ENCODE measurements at regions not wholly inside any gene's neighbourhood (a gene's known extent, or its start where the extent isn't known, plus 50 kb on each side); places are given as distances from the start of the nearest gene placed in this dataset.
"Not testable (repeated sequence)": the region's sequence is repeated elsewhere in the genome, so short reads cannot be mapped to it uniquely, and the experiment has no call there.

GRCh38 chr3:26091096-26091495 lies 301.2 kb downstream of the OXSM start:
- Mint-ChIP-seq H3K9me3 (peaks cover 44% of the 10 kb centered on the region), H3K4me3 (ENCODE audit: low read depth) (no peak overlapping the region), H3K27me3 (ENCODE audit: low read depth) (no peaks in the 10 kb centered on the region), H3K27ac (no peak overlapping the region), H3K36me3 (ENCODE audit: low read depth) (no peaks in the 10 kb centered on the region), H3K4me1 (ENCODE audit: low read depth) (no peaks in the 10 kb centered on the region)
- DNase-seq (ENCODE audit: low spot score): no peak
- intact Hi-C loops (cut with micrococcal nuclease): no loop called here

GRCh38 chr3:26091626-26092025 lies 301.7 kb downstream of the OXSM start:
- no peak for DNase-seq (ENCODE audit: low spot score)
- intact Hi-C loops (cut with micrococcal nuclease): no loop called here
- H3K36me3 Mint-ChIP-seq (ENCODE audit: low read depth): no peaks in the 10 kb centered on the region
- no peak overlapping the region for H3K4me3 Mint-ChIP-seq (ENCODE audit: low read depth)
- H3K4me1 Mint-ChIP-seq (ENCODE audit: low read depth): no peaks in the 10 kb centered on the region
- peaks cover 39% of the 10 kb centered on the region for H3K9me3 Mint-ChIP-seq
- H3K27ac Mint-ChIP-seq: no peak overlapping the region
- no peaks in the 10 kb centered on the region for H3K27me3 Mint-ChIP-seq (ENCODE audit: low read depth)

GRCh38 chr3:26097111-26097510 lies 307.2 kb downstream of the OXSM start:
- intact Hi-C loops (cut with micrococcal nuclease); H3K4me1 Mint-ChIP-seq (ENCODE audit: low read depth); H3K36me3 Mint-ChIP-seq (ENCODE audit: low read depth); H3K4me3 Mint-ChIP-seq (ENCODE audit: low read depth); H3K27ac Mint-ChIP-seq; H3K27me3 Mint-ChIP-seq (ENCODE audit: low read depth); DNase-seq (ENCODE audit: low spot score): not testable (repeated sequence)
- H3K9me3 Mint-ChIP-seq: peaks cover 34% of the 10 kb centered on the region

GRCh38 chr3:26099692-26100091 lies 309.8 kb downstream of the OXSM start:
- Mint-ChIP-seq H3K4me3 (ENCODE audit: low read depth) (no peak overlapping the region), H3K4me1 (ENCODE audit: low read depth) (no peaks in the 10 kb centered on the region), H3K36me3 (ENCODE audit: low read depth) (no peaks in the 10 kb centered on the region), H3K27me3 (ENCODE audit: low read depth) (no peaks in the 10 kb centered on the region), H3K9me3 (peaks cover 29% of the 10 kb centered on the region), H3K27ac (no peak overlapping the region)
- intact Hi-C loops (cut with micrococcal nuclease): no loop called here
- DNase-seq (ENCODE audit: low spot score): no peak

GRCh38 chr3:26100176-26100575 lies 310.3 kb downstream of the OXSM start:
- intact Hi-C loops (cut with micrococcal nuclease): no loop called here
- Mint-ChIP-seq H3K4me3 (ENCODE audit: low read depth) (no peak overlapping the region), H3K27me3 (ENCODE audit: low read depth) (no peaks in the 10 kb centered on the region), H3K9me3 (peaks cover 26% of the 10 kb centered on the region), H3K36me3 (ENCODE audit: low read depth) (no peaks in the 10 kb centered on the region), H3K27ac (no peak overlapping the region), H3K4me1 (ENCODE audit: low read depth) (no peaks in the 10 kb centered on the region)
- DNase-seq (ENCODE audit: low spot score): no peak

GRCh38 chr3:26102376-26102775 lies 312.5 kb downstream of the OXSM start:
- H3K27me3 Mint-ChIP-seq (ENCODE audit: low read depth): no peaks in the 10 kb centered on the region
- H3K9me3 Mint-ChIP-seq: peaks cover 12% of the 10 kb centered on the region
- no peak overlapping the region for H3K27ac Mint-ChIP-seq
- no peaks in the 10 kb centered on the region for H3K36me3 Mint-ChIP-seq (ENCODE audit: low read depth)
- H3K4me3 Mint-ChIP-seq (ENCODE audit: low read depth): no peak overlapping the region
- intact Hi-C loops (cut with micrococcal nuclease): no loop called here
- no peaks in the 10 kb centered on the region for H3K4me1 Mint-ChIP-seq (ENCODE audit: low read depth)
- DNase-seq (ENCODE audit: low spot score): no peak

GRCh38 chr3:26104851-26105251 lies 315.0 kb downstream of the OXSM start:
- no peaks in the 10 kb centered on the region for H3K4me1 Mint-ChIP-seq (ENCODE audit: low read depth)
- DNase-seq (ENCODE audit: low spot score): no peak
- intact Hi-C loops (cut with micrococcal nuclease): no loop called here
- H3K36me3 Mint-ChIP-seq (ENCODE audit: low read depth): no peaks in the 10 kb centered on the region
- no peak overlapping the region for H3K27ac Mint-ChIP-seq
- H3K27me3 Mint-ChIP-seq (ENCODE audit: low read depth): no peaks in the 10 kb centered on the region
- H3K4me3 Mint-ChIP-seq (ENCODE audit: low read depth): no peak overlapping the region
- no peaks in the 10 kb centered on the region for H3K9me3 Mint-ChIP-seq

GRCh38 chr3:26105261-26105660 lies 315.4 kb downstream of the OXSM start:
- Mint-ChIP-seq H3K27me3 (ENCODE audit: low read depth) (no peaks in the 10 kb centered on the region), H3K36me3 (ENCODE audit: low read depth) (no peaks in the 10 kb centered on the region), H3K4me1 (ENCODE audit: low read depth) (no peaks in the 10 kb centered on the region), H3K9me3 (no peaks in the 10 kb centered on the region), H3K4me3 (ENCODE audit: low read depth) (no peak overlapping the region), H3K27ac (no peak overlapping the region)
- DNase-seq (ENCODE audit: low spot score): no peak
- intact Hi-C loops (cut with micrococcal nuclease): no loop called here

- H3K36me3 Mint-ChIP-seq (ENCODE audit: low read depth): no peaks in the 10 kb centered on the region
- no peak overlapping the region for H3K4me3 Mint-ChIP-seq (ENCODE audit: low read depth)
- H3K27me3 Mint-ChIP-seq (ENCODE audit: low read depth): no peaks in the 10 kb centered on the region
- no peak for DNase-seq (ENCODE audit: low spot score)
- H3K27ac Mint-ChIP-seq: no peak overlapping the region
- H3K9me3 Mint-ChIP-seq: no peaks in the 10 kb centered on the region
- intact Hi-C loops (cut with micrococcal nuclease): no loop called here
- no peaks in the 10 kb centered on the region for H3K4me1 Mint-ChIP-seq (ENCODE audit: low read depth)
Measured at GRCh38 chr3:26106228-26106627, 316.3 kb downstream of the OXSM start.

- intact Hi-C loops (cut with micrococcal nuclease): no loop called here
- H3K27ac Mint-ChIP-seq: no peak overlapping the region
Measured at GRCh38 chr3:26108846-26109489, 319.1 kb downstream of the OXSM start.

GRCh38 chr3:26114851-26115250 lies 325.0 kb downstream of the OXSM start:
- intact Hi-C loops (cut with micrococcal nuclease): no loop called here

More at GRCh38 chr3:26108846-26109489, 319.1 kb downstream of the OXSM start:
- no peaks in the 10 kb centered on the region for H3K9me3 Mint-ChIP-seq
- no peaks in the 10 kb centered on the region for H3K4me1 Mint-ChIP-seq (ENCODE audit: low read depth)
- no peak for DNase-seq (ENCODE audit: low spot score)
- no peaks in the 10 kb centered on the region for H3K36me3 Mint-ChIP-seq (ENCODE audit: low read depth)
- no peak overlapping the region for H3K4me3 Mint-ChIP-seq (ENCODE audit: low read depth)
- no peaks in the 10 kb centered on the region for H3K27me3 Mint-ChIP-seq (ENCODE audit: low read depth)

GRCh38 chr3:26118165-26118564 lies 328.3 kb downstream of the OXSM start:
- Mint-ChIP-seq H3K4me1 (ENCODE audit: low read depth) (no peaks in the 10 kb centered on the region), H3K27ac (no peak overlapping the region), H3K9me3 (no peaks in the 10 kb centered on the region), H3K36me3 (ENCODE audit: low read depth) (no peaks in the 10 kb centered on the region), H3K27me3 (ENCODE audit: low read depth) (no peaks in the 10 kb centered on the region), H3K4me3 (ENCODE audit: low read depth) (no peak overlapping the region)
- DNase-seq (ENCODE audit: low spot score): no peak
- intact Hi-C loops (cut with micrococcal nuclease): no loop called here

More at GRCh38 chr3:26114851-26115250, 325.0 kb downstream of the OXSM start:
- H3K4me1 Mint-ChIP-seq (ENCODE audit: low read depth): no peaks in the 10 kb centered on the region
- H3K36me3 Mint-ChIP-seq (ENCODE audit: low read depth): no peaks in the 10 kb centered on the region
- H3K4me3 Mint-ChIP-seq (ENCODE audit: low read depth): no peak overlapping the region
- no peaks in the 10 kb centered on the region for H3K9me3 Mint-ChIP-seq
- no peak overlapping the region for H3K27ac Mint-ChIP-seq
- DNase-seq (ENCODE audit: low spot score): no peak
- H3K27me3 Mint-ChIP-seq (ENCODE audit: low read depth): no peaks in the 10 kb centered on the region

- DNase-seq (ENCODE audit: low spot score): no peak
- no peaks in the 10 kb centered on the region for H3K4me1 Mint-ChIP-seq (ENCODE audit: low read depth)
- H3K9me3 Mint-ChIP-seq: peaks cover 7% of the 10 kb centered on the region
- H3K27me3 Mint-ChIP-seq (ENCODE audit: low read depth): no peaks in the 10 kb centered on the region
- H3K36me3 Mint-ChIP-seq (ENCODE audit: low read depth): no peaks in the 10 kb centered on the region
- H3K27ac Mint-ChIP-seq: no peak overlapping the region
- intact Hi-C loops (cut with micrococcal nuclease): no loop called here
- H3K4me3 Mint-ChIP-seq (ENCODE audit: low read depth): no peak overlapping the region
Measured at GRCh38 chr3:26132942-26133341, 343.1 kb downstream of the OXSM start.

- Mint-ChIP-seq H3K27me3 (ENCODE audit: low read depth) (no peaks in the 10 kb centered on the region), H3K4me3 (ENCODE audit: low read depth) (no peak overlapping the region), H3K36me3 (ENCODE audit: low read depth) (no peaks in the 10 kb centered on the region), H3K27ac (no peak overlapping the region), H3K4me1 (ENCODE audit: low read depth) (no peaks in the 10 kb centered on the region), H3K9me3 (peaks cover 18% of the 10 kb centered on the region)
- intact Hi-C loops (cut with micrococcal nuclease): no loop called here
- DNase-seq (ENCODE audit: low spot score): no peak
Measured at GRCh38 chr3:26141296-26141695, 351.4 kb downstream of the OXSM start.
